ENCODE measurements at regions not wholly inside any gene's neighbourhood (a gene's known extent, or its start where the extent isn't known, plus 50 kb on each side); places are given as distances from the start of the nearest gene placed in this dataset.
A peak's percentile ranks its signal among the peaks of the same experiment; 100 is the strongest.

DNA sequence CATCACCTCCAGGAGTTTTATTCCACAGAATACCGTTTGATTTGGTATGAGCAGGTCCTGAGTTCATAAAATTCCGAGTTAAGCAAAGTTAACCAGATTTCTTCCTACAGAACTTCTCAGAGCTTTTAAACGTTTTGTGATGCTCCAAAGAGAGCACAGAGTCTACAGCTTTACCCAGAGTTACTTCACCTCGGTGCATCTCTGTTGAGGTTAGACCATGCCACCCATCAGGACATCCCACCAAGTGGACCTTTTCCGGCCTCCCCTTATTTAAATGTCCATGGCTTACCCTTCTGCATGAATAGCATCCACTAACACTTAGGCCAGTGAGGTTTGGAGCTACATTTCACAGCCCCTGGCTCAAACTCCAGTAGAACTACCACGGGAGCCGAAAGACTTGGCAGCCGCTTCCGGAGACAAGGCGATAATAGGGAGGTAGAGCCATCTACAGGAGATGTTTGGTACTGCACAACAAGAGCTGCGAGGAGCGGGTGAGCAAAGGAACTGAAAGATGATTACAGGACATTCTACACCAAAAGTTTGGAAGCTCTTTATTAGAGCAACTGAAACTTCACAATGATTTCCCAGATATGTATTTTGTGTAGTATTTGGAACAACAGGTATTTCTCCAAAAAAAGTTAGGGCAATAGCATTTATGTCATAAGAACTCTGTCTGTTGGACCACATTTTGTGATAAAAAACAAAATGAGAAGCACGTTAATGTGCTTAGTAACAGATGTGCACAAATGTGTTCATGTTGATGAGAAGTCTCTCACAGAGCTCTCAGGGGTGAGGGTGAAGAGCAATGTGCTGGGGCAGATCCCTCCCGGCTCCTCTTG is 174.7 kb downstream of the HERPUD2 start:
- Histone ChIP-seq H3K9ac (no peak overlapping the region), H3K27ac (no peak overlapping the region), H3K27me3 (peaks cover 52% of the 10 kb centered on the region), H4K20me1 (ENCODE audit: low read depth) (no peaks in the 10 kb centered on the region), H3K4me2 (no peak overlapping the region), H2AFZ (replicated peaks) (no peak overlapping the region), H3K79me2 (ENCODE audit: low read depth) (no peaks in the 10 kb centered on the region), H3K4me1 (no peaks in the 10 kb centered on the region), H3K4me3 (no peak overlapping the region), H3K9me3 (ENCODE audit: low read depth) (no peaks in the 10 kb centered on the region), H3F3A (ENCODE audit: low read depth) (no peaks in the 10 kb centered on the region), H3K36me3 (no peaks in the 10 kb centered on the region)
- H3K9me3 Mint-ChIP-seq: no peaks in the 10 kb centered on the region
- peaks cover 3% of the 10 kb centered on the region for H3K27me3 Mint-ChIP-seq (ENCODE audit: insufficient read depth, low read depth)
- DNase-seq (ENCODE audit: low spot score): peak; percentile 86
- no peak overlapping the region for H3K4me3 Mint-ChIP-seq
- no peaks in the 10 kb centered on the region for H3K4me1 Mint-ChIP-seq
- H3K27ac Mint-ChIP-seq: no peak overlapping the region
- TF ChIP-seq EZH2phosphoT487 (IDR thresholded peaks at IDR 0.05): no peak
- TF ChIP-seq, protein P1, sequence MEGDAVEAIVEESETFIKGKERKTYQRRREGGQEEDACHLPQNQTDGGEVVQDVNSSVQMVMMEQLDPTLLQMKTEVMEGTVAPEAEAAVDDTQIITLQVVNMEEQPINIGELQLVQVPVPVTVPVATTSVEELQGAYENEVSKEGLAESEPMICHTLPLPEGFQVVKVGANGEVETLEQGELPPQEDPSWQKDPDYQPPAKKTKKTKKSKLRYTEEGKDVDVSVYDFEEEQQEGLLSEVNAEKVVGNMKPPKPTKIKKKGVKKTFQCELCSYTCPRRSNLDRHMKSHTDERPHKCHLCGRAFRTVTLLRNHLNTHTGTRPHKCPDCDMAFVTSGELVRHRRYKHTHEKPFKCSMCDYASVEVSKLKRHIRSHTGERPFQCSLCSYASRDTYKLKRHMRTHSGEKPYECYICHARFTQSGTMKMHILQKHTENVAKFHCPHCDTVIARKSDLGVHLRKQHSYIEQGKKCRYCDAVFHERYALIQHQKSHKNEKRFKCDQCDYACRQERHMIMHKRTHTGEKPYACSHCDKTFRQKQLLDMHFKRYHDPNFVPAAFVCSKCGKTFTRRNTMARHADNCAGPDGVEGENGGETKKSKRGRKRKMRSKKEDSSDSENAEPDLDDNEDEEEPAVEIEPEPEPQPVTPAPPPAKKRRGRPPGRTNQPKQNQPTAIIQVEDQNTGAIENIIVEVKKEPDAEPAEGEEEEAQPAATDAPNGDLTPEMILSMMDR (IDR thresholded peaks at IDR 0.05): peak; percentile 90
- H3K36me3 Mint-ChIP-seq: no peaks in the 10 kb centered on the region

DNA sequence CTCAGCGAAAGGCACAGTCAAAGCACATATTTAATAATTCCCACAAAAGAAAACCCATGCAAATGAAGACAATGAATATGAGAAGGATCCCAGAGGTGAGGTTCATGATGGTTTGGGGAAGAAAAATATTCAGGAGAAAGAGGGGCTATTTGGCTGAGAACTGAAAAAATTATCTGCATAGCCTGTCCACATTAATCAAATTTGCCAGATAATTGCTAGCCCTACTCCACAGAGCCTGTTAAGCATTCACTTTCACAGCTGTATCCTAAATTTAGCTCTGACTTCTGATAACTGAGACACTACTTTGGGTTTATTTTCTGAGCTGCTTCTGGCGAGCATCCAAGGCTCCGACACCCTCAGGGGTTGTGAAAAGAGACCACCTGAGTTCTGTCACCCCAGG is 176.2 kb downstream of the HERPUD2 start:
- H3K36me3 ChIP-seq: no peaks in the 10 kb centered on the region
- Mint-ChIP-seq H3K4me3 (no peak overlapping the region), H3K27ac (no peak overlapping the region), H3K27me3 (ENCODE audit: insufficient read depth, low read depth) (peaks cover 3% of the 10 kb centered on the region), H3K9me3 (no peaks in the 10 kb centered on the region), H3K4me1 (no peaks in the 10 kb centered on the region), H3K36me3 (no peaks in the 10 kb centered on the region)
- TF ChIP-seq EZH2phosphoT487 (IDR thresholded peaks at IDR 0.05) (no peak), EZH2 (IDR thresholded peaks at IDR 0.05) (no peak)
- TF ChIP-seq, protein P1 (IDR thresholded peaks at IDR 0.05): no peak
- H3K9me3 ChIP-seq (ENCODE audit: low read depth): no peaks in the 10 kb centered on the region
- no peak overlapping the region for H3K4me3 ChIP-seq
- no peaks in the 10 kb centered on the region for H3F3A ChIP-seq (ENCODE audit: low read depth)
- no peak overlapping the region for H3K27ac ChIP-seq
- no peaks in the 10 kb centered on the region for H3K4me1 ChIP-seq
- no peaks in the 10 kb centered on the region for H4K20me1 ChIP-seq (ENCODE audit: low read depth)
- peaks cover 49% of the 10 kb centered on the region for H3K27me3 ChIP-seq
- no peak overlapping the region for H3K4me2 ChIP-seq
- H3K79me2 ChIP-seq (ENCODE audit: low read depth): no peaks in the 10 kb centered on the region
- no peak overlapping the region for H3K9ac ChIP-seq
- DNase-seq (ENCODE audit: low spot score): no peak
- no peak overlapping the region for H2AFZ ChIP-seq (replicated peaks)

DNA sequence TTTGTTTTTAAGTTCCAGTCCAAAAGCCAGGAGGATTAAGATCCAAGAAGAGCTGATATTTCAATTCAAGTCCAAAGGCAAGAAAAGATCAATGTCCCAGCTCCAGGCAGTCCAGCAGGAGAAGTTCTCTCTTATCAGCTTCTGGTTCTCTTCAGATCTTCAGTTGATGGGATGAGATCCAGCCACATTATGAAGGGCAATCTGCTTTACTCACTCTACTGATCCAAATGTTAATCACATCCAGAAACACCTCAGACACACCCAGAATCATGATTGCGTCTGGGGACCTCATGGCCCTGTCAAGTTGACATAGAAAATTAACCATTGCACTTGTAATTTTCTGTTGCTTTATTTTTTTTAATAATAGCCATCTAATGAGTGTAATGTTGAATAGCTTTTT is 178.4 kb downstream of the HERPUD2 start:
- no peak overlapping the region for H2AFZ ChIP-seq (replicated peaks)
- Mint-ChIP-seq H3K36me3 (no peaks in the 10 kb centered on the region), H3K4me1 (no peaks in the 10 kb centered on the region), H3K9me3 (no peaks in the 10 kb centered on the region), H3K27me3 (ENCODE audit: insufficient read depth, low read depth) (peaks cover 3% of the 10 kb centered on the region), H3K4me3 (no peak overlapping the region), H3K27ac (no peak overlapping the region)
- no peaks in the 10 kb centered on the region for H3K4me1 ChIP-seq
- no peak overlapping the region for H3K4me2 ChIP-seq
- H3K27me3 ChIP-seq: peaks cover 29% of the 10 kb centered on the region
- H3K79me2 ChIP-seq (ENCODE audit: low read depth): no peaks in the 10 kb centered on the region
- no peak overlapping the region for H3K27ac ChIP-seq
- no peaks in the 10 kb centered on the region for H3K9me3 ChIP-seq (ENCODE audit: low read depth)
- TF ChIP-seq, protein P1 (IDR thresholded peaks at IDR 0.05): no peak
- no peak for TF ChIP-seq EZH2phosphoT487 (IDR thresholded peaks at IDR 0.05)
- no peak overlapping the region for H3K9ac ChIP-seq
- H3F3A ChIP-seq (ENCODE audit: low read depth): no peaks in the 10 kb centered on the region
- H3K4me3 ChIP-seq: no peak overlapping the region
- no peaks in the 10 kb centered on the region for H3K36me3 ChIP-seq
- DNase-seq (ENCODE audit: low spot score): no peak
- H4K20me1 ChIP-seq (ENCODE audit: low read depth): no peaks in the 10 kb centered on the region

All from neural progenitor cell (in vitro differentiated cells).